Ovary (tissue), 3 donors: ENCODE measurements at regions not wholly inside any gene's neighbourhood (a gene's known extent, or its start where the extent isn't known, plus 50 kb on each side); places are given as distances from the start of the nearest gene placed in this dataset.
"Not testable (repeated sequence)": the region's sequence is repeated elsewhere in the genome, so short reads cannot be mapped to it uniquely, and the experiment has no call there.

Experiments
- CTCF ChIP-seq, 3 donors: fragments of 450-650 bp in 2 of 3; fragments of 200-600 bp in 1 of 3; IDR thresholded peaks; one replicate each; pipeline versions ENCODE4 v1.5.1 to v1.8.0; 2016 to 2022; ENCODE audit warnings: antibody characterized with exemption in 3 of 3, mild to moderate bottlenecking in 1 of 3
- EP300 ChIP-seq: sonication (generic); formaldehyde crosslinking; IDR thresholded peaks from one replicate; pipeline ENCODE4 v1.6.1; 2017; ENCODE audit warnings: antibody characterized with exemption
- POLR2A ChIP-seq: fragments of 450-650 bp; IDR thresholded peaks from one replicate; pipeline ENCODE4 v1.6.1; 2017; ENCODE audit warnings: antibody characterized with exemption, mild to moderate bottlenecking, moderate library complexity
- donor health status: DM: no; HTN: no; CAD: no.

GRCh38 chr5:89779734-89780133 lies 629.8 kb downstream of the CETN3 start:
- TF ChIP-seq CTCF (IDR thresholded peaks at IDR 0.05); POLR2A; EP300: not testable (repeated sequence)
